Breast epithelium (tissue), 3 donors: ENCODE measurements at regions not wholly inside any gene's neighbourhood (a gene's known extent, or its start where the extent isn't known, plus 50 kb on each side); places are given as distances from the start of the nearest gene placed in this dataset.

Experiments used
- POLR2A ChIP-seq: fragments of 450-650 bp; IDR thresholded peaks from one replicate; pipeline ENCODE4 v1.6.1; 2016; ENCODE audit warnings: antibody characterized with exemption, mild to moderate bottlenecking, moderate library complexity
- TF ChIP-seq, protein P1 (sequence below), 3 donors: fragments of 450-650 bp; IDR thresholded peaks; one replicate each; pipeline ENCODE4 v1.5.1; 2016 to 2017; ENCODE audit warnings: antibody characterized with exemption in 3 of 3, mild to moderate bottlenecking in 3 of 3, moderate library complexity in 3 of 3

- TF ChIP-seq, protein P1, sequence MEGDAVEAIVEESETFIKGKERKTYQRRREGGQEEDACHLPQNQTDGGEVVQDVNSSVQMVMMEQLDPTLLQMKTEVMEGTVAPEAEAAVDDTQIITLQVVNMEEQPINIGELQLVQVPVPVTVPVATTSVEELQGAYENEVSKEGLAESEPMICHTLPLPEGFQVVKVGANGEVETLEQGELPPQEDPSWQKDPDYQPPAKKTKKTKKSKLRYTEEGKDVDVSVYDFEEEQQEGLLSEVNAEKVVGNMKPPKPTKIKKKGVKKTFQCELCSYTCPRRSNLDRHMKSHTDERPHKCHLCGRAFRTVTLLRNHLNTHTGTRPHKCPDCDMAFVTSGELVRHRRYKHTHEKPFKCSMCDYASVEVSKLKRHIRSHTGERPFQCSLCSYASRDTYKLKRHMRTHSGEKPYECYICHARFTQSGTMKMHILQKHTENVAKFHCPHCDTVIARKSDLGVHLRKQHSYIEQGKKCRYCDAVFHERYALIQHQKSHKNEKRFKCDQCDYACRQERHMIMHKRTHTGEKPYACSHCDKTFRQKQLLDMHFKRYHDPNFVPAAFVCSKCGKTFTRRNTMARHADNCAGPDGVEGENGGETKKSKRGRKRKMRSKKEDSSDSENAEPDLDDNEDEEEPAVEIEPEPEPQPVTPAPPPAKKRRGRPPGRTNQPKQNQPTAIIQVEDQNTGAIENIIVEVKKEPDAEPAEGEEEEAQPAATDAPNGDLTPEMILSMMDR (IDR thresholded peaks at IDR 0.05), result no peak
- no peak for TF ChIP-seq POLR2A
These were observed 147.6 kb upstream of the COPS8 start for GRCh38 chr2:236938126-236938525.
